NCI-H146 treated with DMSO at 0.1 percent for 48 hours (cell line): ENCODE measurements at regions not wholly inside any gene's neighbourhood (a gene's known extent, or its start where the extent isn't known, plus 50 kb on each side); places are given as distances from the start of the nearest gene placed in this dataset.

Experiments used
- DNase-seq: peaks from one replicate; lab custom pipeline; 2025; ENCODE audit not compliant: unreplicated experiment; lab: John Stamatoyannopoulos, UW

DNA sequence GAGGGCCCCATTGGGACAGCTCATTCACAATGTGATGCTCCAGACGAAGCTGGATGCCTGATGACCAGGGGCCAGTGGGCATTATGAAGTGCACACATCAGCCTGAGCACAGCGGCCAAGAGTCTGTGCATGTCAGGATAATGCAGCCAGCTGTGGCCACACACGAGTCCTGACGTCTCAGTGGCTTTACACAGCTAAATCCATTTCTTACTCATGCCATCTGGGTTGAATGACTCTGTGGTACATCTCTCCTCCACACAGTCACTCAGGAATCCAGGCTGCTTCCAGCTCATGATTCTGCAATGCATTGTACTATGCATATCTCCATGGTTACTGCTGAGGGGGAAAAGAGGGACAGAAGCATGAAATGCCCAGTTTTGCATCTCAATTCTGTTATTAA lies 123.6 kb downstream of the PRLHR start:
- DNase-seq = no peak

- no peak for DNase-seq
Observed at GRCh38 chr10:118470470-118470869, 125.0 kb downstream of the PRLHR start.

GRCh38 chr10:118467200-118467599 lies 125.1 kb upstream of the FAM204A start:
- DNase-seq = peak; percentile 75

GRCh38 chr10:118465300-118465874 lies 123.3 kb upstream of the FAM204A start:
- no peak for DNase-seq

GRCh38 chr10:118463740-118464139 lies 121.6 kb upstream of the FAM204A start:
- no peak for DNase-seq

DNA sequence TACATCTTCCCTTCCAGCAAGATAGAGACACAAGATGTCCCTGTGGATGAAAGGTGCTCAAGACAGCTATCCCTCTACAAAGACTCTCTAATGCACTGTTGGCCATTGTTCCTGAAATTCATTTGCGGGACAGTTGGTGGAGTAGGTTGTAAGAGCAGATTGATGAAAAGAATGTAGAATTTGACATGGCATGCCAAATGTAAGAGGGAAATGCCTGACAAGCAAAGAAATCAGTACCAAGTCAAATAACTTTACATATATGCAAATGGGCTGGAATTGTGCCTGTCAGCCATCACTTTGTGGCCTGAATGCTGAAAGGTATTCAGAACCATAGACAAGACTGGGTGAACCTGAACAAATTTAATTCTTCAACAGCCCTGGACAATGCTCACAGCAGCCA lies 120.3 kb upstream of the FAM204A start:
- DNase-seq = no peak

GRCh38 chr10:118459642-118460193 lies 117.6 kb upstream of the FAM204A start:
- DNase-seq = peak; percentile 67

- DNase-seq = peak; percentile 20
Observed at GRCh38 chr10:118458957-118459641, 117.0 kb upstream of the FAM204A start.

GRCh38 chr10:118457824-118458428 lies 115.8 kb upstream of the FAM204A start:
- DNase-seq = no peak

DNA sequence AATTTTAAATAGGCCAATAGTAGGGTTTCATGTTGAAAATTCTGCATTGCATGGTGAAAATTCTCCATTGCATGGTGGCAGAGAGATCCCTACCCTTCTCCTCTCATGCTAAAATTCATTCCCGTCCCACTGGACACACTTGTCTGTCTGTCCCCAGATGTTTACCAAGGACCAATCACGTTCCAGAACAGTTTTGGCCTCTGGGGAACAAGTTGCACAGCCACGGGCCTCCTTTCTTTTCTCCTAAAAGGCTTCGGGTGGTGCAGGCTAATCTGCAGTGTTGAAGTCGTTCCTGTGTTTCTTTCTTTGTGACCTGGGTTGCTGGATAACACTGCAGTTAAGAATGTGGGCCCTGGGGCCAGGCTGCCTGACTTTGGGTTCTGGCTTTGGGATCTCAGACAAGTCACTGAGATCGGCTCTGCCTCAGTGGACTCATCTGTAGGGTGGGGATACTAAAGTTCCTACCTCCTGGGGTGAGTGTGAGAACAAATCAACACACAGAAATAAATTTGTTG lies 113.1 kb upstream of the FAM204A start:
- DNase-seq = no peak

DNA sequence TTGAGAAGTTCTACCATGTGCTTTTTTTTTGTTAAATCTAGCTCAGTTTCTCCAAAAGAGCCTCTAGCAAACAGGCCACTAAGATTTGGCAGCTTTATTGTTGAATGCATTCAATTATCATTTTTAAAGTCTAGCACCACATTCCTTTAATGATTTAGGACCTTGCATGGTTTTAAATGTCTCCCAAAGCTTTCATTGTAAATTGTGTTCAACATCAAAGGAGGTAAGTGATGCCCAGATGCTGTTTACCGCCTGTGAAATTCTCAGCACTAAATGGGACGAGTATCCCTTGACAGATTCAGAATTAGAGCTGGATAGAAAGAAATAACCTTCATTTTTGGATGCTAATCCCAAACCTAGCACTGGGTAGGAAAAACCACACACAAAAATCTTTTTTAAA lies 112.1 kb upstream of the FAM204A start:
- DNase-seq = no peak

DNA sequence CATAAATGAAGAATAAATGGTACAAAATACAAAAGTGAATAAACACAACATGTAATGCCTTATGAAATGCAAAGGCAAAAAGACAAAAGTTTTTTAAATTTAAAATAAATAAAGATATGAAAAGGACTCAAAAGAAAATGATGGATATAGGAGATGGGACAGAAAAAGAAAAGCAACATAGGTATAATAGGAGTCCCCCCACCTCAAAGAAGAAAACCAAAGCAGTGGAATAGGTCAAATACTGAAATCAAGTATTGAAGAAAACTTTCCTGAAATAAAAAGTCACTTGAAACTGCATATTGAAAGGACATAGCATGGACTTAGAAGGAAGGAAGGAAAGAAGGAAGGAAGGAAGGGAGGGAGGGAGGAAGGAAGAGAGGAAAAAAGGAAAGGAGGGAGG lies 110.0 kb upstream of the FAM204A start:
- DNase-seq = no peak

- DNase-seq = no peak
Observed at GRCh38 chr10:118449521-118449920, 107.4 kb upstream of the FAM204A start.

GRCh38 chr10:118448744-118449143 lies 106.6 kb upstream of the FAM204A start:
- DNase-seq = no peak

DNA sequence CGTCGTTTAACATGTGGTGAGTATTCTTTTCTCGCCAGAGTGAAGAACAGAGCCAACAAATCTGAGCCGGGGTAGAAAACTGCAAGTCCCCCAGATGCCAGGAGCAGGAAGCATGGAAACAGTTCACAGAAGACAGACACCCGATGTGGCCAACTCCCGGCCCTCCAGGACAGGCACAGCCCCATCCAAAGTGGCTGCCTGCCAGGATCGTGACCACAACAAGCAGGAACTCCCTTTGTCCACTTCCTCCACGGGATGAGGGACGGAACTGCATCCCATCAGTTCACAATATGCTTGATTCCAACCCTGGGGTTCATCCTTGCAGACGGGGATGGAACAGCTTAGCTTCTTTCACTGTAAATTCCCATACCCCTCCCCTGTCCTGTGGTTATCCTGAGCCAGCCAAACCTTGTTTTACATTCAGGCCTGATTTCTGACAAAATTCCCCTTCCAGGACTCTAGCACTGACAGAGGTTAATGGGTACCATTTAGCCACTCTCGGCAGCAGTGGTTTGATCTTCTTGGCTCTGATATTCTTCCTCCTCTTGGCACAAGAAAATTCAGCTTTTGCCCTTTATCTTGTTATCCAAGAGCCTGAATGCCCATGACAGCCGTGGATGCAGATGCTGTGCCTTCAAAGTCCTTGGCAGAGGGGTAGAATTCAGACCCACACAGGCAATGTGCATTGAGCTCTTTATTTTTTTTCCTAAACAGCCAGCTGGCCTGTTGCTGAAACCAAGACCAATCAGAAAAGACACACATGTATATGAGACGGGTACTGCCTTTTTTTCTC lies 105.5 kb upstream of the FAM204A start:
- DNase-seq = no peak

GRCh38 chr10:118445535-118445934 lies 103.4 kb upstream of the FAM204A start:
- no peak for DNase-seq

GRCh38 chr10:118444069-118444468 lies 101.9 kb upstream of the FAM204A start:
- no peak for DNase-seq

DNA sequence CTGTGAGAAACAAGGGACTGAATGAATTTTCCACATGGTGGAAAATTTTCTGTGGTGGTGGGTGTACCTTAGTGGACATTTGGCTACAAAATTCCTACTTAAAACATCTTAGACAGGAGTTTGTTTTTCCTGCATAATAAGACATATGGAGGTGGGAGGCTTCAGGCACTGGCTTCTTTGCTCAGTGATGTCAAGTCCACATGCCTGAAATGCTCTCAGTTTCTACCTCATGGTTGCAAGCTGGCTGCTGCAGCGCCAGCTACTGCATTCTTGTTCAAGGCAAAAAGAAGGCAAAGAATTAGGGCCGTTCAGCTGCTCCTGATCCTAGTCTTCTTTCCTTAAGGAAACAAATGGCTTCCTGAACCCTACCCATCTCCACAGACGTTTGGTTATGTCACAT lies 99.9 kb upstream of the FAM204A start:
- no peak for DNase-seq

- no peak for DNase-seq
Observed at GRCh38 chr10:118439824-118440223, 97.7 kb upstream of the FAM204A start.

DNA sequence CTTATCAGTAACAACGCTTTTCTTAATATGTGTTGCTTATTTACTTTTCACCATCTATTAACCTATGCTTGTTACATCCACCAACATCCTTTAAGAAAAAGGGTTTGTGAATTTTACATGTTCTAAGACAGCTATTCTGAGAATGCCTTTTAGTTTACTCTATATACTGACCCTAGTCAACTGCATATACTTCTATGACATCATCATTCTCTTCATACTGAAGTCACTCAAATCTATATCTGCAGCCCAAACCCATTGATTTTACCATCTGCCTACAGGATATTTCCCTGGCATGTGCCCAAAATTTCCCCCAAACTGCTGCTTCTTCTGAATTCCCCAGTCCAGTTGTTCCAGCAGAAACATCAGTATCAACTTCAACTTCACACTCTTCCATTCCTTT lies 94.6 kb upstream of the FAM204A start:
- no peak for DNase-seq

- DNase-seq = no peak
Observed at GRCh38 chr10:118430190-118430589, 88.1 kb upstream of the FAM204A start.
